Endodermal cell (in vitro differentiated cells): ENCODE measurements at regions not wholly inside any gene's neighbourhood (a gene's known extent, or its start where the extent isn't known, plus 50 kb on each side); places are given as distances from the start of the nearest gene placed in this dataset.

ENCODE experiments used
- DNase-seq: peaks from one replicate; pipeline ENCODE4 v3.0.0-alpha.2; 2017
- H3K27ac ChIP-seq: 2 replicates; pipeline ENCODE4 v1.5.1; 2013; ENCODE audit warnings: mild to moderate bottlenecking, low read depth, low read length, moderate library complexity
- H3K27me3 ChIP-seq: 2 replicates; pipeline ENCODE4 v1.6.1; 2013; ENCODE audit warnings: mild to moderate bottlenecking, low read length, moderate library complexity; ENCODE audit not compliant: insufficient read depth, control insufficient read depth, poor library complexity, severe bottlenecking
- H3K36me3 ChIP-seq: 2 replicates; pipeline ENCODE4 v1.7.0; 2013; ENCODE audit warnings: mild to moderate bottlenecking, low read length, moderate library complexity; ENCODE audit not compliant: control insufficient read depth, insufficient read depth
- H3K4me1 ChIP-seq: one replicate; pipeline ENCODE4 v1.7.0; 2013; ENCODE audit warnings: low read length; ENCODE audit not compliant: control insufficient read depth, insufficient read depth
- H3K4me3 ChIP-seq: 2 replicates; pipeline ENCODE4 v1.5.1; 2013; ENCODE audit warnings: mild to moderate bottlenecking, low read length, moderate library complexity
- H3K9ac ChIP-seq: 2 replicates; pipeline ENCODE4 v1.6.1; 2013; ENCODE audit warnings: mild to moderate bottlenecking, low read length, moderate library complexity; ENCODE audit not compliant: poor library complexity, severe bottlenecking; ENCODE audit errors: extremely low read depth
- H3K9me3 ChIP-seq: 2 replicates; pipeline ENCODE4 v1.6.1; 2013; ENCODE audit warnings: mild to moderate bottlenecking, low read length, moderate library complexity; ENCODE audit not compliant: control insufficient read depth
- H3K27ac Mint-ChIP-seq: 2 replicates; pipeline ENCODE4 v1.8.0; 2020; ENCODE audit warnings: mixed read lengths
- H3K27me3 Mint-ChIP-seq: 2 replicates; pipeline ENCODE4 v1.8.0; 2021; ENCODE audit warnings: mild to moderate bottlenecking, mixed read lengths; ENCODE audit not compliant: insufficient read depth
- H3K36me3 Mint-ChIP-seq: 2 replicates; pipeline ENCODE4 v1.8.0; 2020; ENCODE audit warnings: low read depth, mixed read lengths
- H3K4me1 Mint-ChIP-seq: 2 replicates; pipeline ENCODE4 v1.8.0; 2020; ENCODE audit warnings: mixed read lengths
- H3K4me3 Mint-ChIP-seq: 2 replicates; pipeline ENCODE4 v1.8.0; 2020; ENCODE audit warnings: mild to moderate bottlenecking, moderate library complexity, mixed read lengths
- H3K9me3 Mint-ChIP-seq: 2 replicates; pipeline ENCODE4 v1.8.0; 2020; ENCODE audit warnings: mild to moderate bottlenecking, mixed read lengths
- CTCF ChIP-seq: fragments of 200-600 bp; sonication (generic); conservative IDR thresholded peaks from 2 replicates; pipeline ENCODE4 v1.5.0; 2021; ENCODE audit warnings: antibody characterized with exemption, mild to moderate bottlenecking
- WGBS, 2 experiments: methylation state at CpG; one replicate each; pipeline versions ENCODE4 v1.1.5 to v1.1.7; 2013; ENCODE audit warnings: missing lambda C conversion rate in 2 of 2, mixed read lengths in 1 of 2; ENCODE audit not compliant: insufficient coverage in 1 of 2, insufficient read length in 1 of 2; 5-methylcytosine and 5-hydroxymethylcytosine counted together

GRCh38 chr11:110955776-110956175, 243.5 kb upstream of the ARHGAP20 start:
- no peaks in the 10 kb centered on the region for H3K9me3 Mint-ChIP-seq
- Histone ChIP-seq H3K36me3 (no peaks in the 10 kb centered on the region), H3K27ac (no peak overlapping the region), H3K27me3 (no peaks in the 10 kb centered on the region), H3K9me3 (no peaks in the 10 kb centered on the region), H3K4me1 (peaks cover 8% of the 10 kb centered on the region), H3K9ac (no peak overlapping the region), H3K4me3 (no peak overlapping the region)
- WGBS, 2 experiments, result 97% methylated on average over 2 of the region's 2 CpGs; no CpG with 5 or more reads in 1 of the 2 experiments
- H3K4me3 Mint-ChIP-seq, result no peak overlapping the region
- H3K27me3 Mint-ChIP-seq, result no peaks in the 10 kb centered on the region
- no peak overlapping the region for H3K27ac Mint-ChIP-seq
- no peaks in the 10 kb centered on the region for H3K36me3 Mint-ChIP-seq
- DNase-seq, result no peak
- H3K4me1 Mint-ChIP-seq, result peaks cover 14% of the 10 kb centered on the region
- TF ChIP-seq CTCF, result no peak

GRCh38 chr11:110951950-110952503, 239.8 kb upstream of the ARHGAP20 start:
- peaks cover 25% of the 10 kb centered on the region for H3K4me1 Mint-ChIP-seq
- 94 to 100% methylated on average over 4 of the region's 4 CpGs for WGBS, 2 experiments

GRCh38 chr11:110951037-110951949, 239.1 kb upstream of the ARHGAP20 start:
- DNase-seq, result no peak
- Mint-ChIP-seq H3K36me3 (no peaks in the 10 kb centered on the region), H3K27ac (no peak overlapping the region), H3K27me3 (no peaks in the 10 kb centered on the region), H3K4me3 (no peak overlapping the region), H3K4me1 (peaks cover 31% of the 10 kb centered on the region), H3K9me3 (no peaks in the 10 kb centered on the region)
- H3K9ac ChIP-seq, result no peak overlapping the region
- TF ChIP-seq CTCF, result no peak
- no peaks in the 10 kb centered on the region for H3K36me3 ChIP-seq
- peaks cover 8% of the 10 kb centered on the region for H3K4me1 ChIP-seq
- H3K9me3 ChIP-seq, result peaks cover 6% of the 10 kb centered on the region
- no peak overlapping the region for H3K27ac ChIP-seq
- H3K4me3 ChIP-seq, result peak overlapping the region; percentile 55
- no peaks in the 10 kb centered on the region for H3K27me3 ChIP-seq
- WGBS, 2 experiments, result 79 to 88% methylated on average over 2 to 5 of the region's 5 CpGs

More at GRCh38 chr11:110951950-110952503, 239.8 kb upstream of the ARHGAP20 start:
- Histone ChIP-seq H3K36me3 (no peaks in the 10 kb centered on the region), H3K4me3 (no peak overlapping the region), H3K9ac (no peak overlapping the region), H3K4me1 (peaks cover 8% of the 10 kb centered on the region), H3K27ac (no peak overlapping the region), H3K27me3 (no peaks in the 10 kb centered on the region), H3K9me3 (peaks cover 6% of the 10 kb centered on the region)
- H3K36me3 Mint-ChIP-seq, result no peaks in the 10 kb centered on the region
- H3K27ac Mint-ChIP-seq, result no peak overlapping the region
- no peak for DNase-seq
- H3K9me3 Mint-ChIP-seq, result no peaks in the 10 kb centered on the region
- H3K4me3 Mint-ChIP-seq, result no peak overlapping the region
- no peak for TF ChIP-seq CTCF
- no peaks in the 10 kb centered on the region for H3K27me3 Mint-ChIP-seq
